Activated naive CD4-positive, alpha-beta T cell treated with anti-CD3 and anti-CD28 coated beads, Interleukin-2, amount 10 ng/mL, durations not matched to agents 7 days and 5 days (primary cell): ENCODE measurements at regions not wholly inside any gene's neighbourhood (a gene's known extent, or its start where the extent isn't known, plus 50 kb on each side); places are given as distances from the start of the nearest gene placed in this dataset.
"Not testable (repeated sequence)": the region's sequence is repeated elsewhere in the genome, so short reads cannot be mapped to it uniquely, and the experiment has no call there.

ENCODE experiments used
- CTCF ChIA-PET: fragments of 350-600 bp; sonication (Branson Sonifier 250); formaldehyde crosslinking; loops from one replicate; lab custom pipeline; 2021; ENCODE audit warnings: antibody characterized with exemption; lab: Charles Lee
- DNase-seq: peaks from one replicate; pipeline ENCODE4 v3.0.0-alpha.2; 2020
- H3K27ac Mint-ChIP-seq: one replicate; pipeline ENCODE4 v1.8.0; 2021; ENCODE audit warnings: mild to moderate bottlenecking, moderate library complexity, mixed read lengths
- H3K27me3 Mint-ChIP-seq: one replicate; pipeline ENCODE4 v1.8.0; 2021; ENCODE audit warnings: mild to moderate bottlenecking, mixed read lengths
- H3K36me3 Mint-ChIP-seq: one replicate; pipeline ENCODE4 v1.8.0; 2021; ENCODE audit warnings: mixed read lengths
- H3K4me1 Mint-ChIP-seq: one replicate; pipeline ENCODE4 v1.8.0; 2021; ENCODE audit warnings: mixed read lengths
- H3K4me3 Mint-ChIP-seq: one replicate; pipeline ENCODE4 v1.8.0; 2021; ENCODE audit warnings: mild to moderate bottlenecking, moderate library complexity, mixed read lengths
- H3K9me3 Mint-ChIP-seq: one replicate; pipeline ENCODE4 v1.8.0; 2021; ENCODE audit warnings: mixed read lengths

DNA sequence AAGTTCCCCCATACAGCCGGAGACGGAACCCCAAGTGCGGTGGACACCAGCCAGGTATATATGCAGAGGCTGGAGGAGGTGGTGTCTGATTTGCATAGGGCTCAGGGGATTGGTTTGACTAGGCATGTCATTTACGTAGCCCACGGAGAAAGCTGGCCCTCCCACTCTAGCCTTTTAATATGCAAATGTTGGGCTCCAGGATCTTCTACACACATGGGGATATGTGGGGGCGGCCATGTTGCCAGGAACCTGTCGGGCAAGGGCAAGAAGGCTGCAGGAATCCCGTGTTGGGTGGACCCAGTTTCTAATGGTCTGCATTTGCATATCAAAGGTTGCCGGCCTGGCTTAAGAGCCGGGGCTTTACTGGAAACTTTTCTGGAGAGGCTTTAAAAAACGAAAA lies 57.4 kb downstream of the FTHL17 start:
- H3K4me3 Mint-ChIP-seq, H3K4me1 Mint-ChIP-seq, H3K9me3 Mint-ChIP-seq, DNase-seq, H3K27ac Mint-ChIP-seq, H3K36me3 Mint-ChIP-seq, H3K27me3 Mint-ChIP-seq, CTCF ChIA-PET: not testable (repeated sequence)

GRCh38 chrX:31012509-31013025 lies 59.3 kb downstream of the FTHL17 start:
- H3K4me3 Mint-ChIP-seq: no peak overlapping the region
- H3K4me1 Mint-ChIP-seq: no peaks in the 10 kb centered on the region
- no peak overlapping the region for H3K27ac Mint-ChIP-seq
- DNase-seq: no peak
- no peaks in the 10 kb centered on the region for H3K27me3 Mint-ChIP-seq
- CTCF ChIA-PET: no interaction called here
- H3K36me3 Mint-ChIP-seq: no peaks in the 10 kb centered on the region
- no peaks in the 10 kb centered on the region for H3K9me3 Mint-ChIP-seq

GRCh38 chrX:31007321-31007720 lies 64.5 kb downstream of the FTHL17 start:
- no peaks in the 10 kb centered on the region for H3K9me3 Mint-ChIP-seq
- DNase-seq: no peak
- H3K36me3 Mint-ChIP-seq: no peaks in the 10 kb centered on the region
- H3K27ac Mint-ChIP-seq: no peak overlapping the region
- no peaks in the 10 kb centered on the region for H3K4me1 Mint-ChIP-seq
- CTCF ChIA-PET: no interaction called here
- no peak overlapping the region for H3K4me3 Mint-ChIP-seq
- peaks cover 3% of the 10 kb centered on the region for H3K27me3 Mint-ChIP-seq

DNA sequence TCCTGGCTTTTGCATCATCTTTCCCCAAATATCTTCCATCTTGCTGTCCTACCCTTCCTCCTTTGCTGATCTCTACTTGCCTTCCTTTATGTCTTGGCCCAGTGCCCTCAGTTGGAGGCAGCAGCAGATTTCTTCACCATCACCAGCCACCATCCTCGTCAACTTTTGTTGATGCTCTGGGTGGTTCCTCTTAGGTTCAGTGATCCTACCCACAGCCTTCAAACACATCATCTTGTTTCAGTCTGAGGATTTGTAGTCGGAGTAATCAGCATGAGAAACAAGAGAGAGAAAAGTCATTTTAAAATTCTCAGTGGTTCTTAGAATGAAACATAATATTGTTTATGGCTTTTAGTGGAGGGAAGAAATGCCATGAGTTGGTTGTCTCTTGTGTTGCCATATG lies 65.8 kb downstream of the FTHL17 start:
- H3K27ac Mint-ChIP-seq: no peak overlapping the region
- H3K9me3 Mint-ChIP-seq: no peaks in the 10 kb centered on the region
- H3K27me3 Mint-ChIP-seq: peaks cover 3% of the 10 kb centered on the region
- H3K36me3 Mint-ChIP-seq: no peaks in the 10 kb centered on the region
- CTCF ChIA-PET: no interaction called here
- no peak for DNase-seq
- H3K4me3 Mint-ChIP-seq: no peak overlapping the region
- no peaks in the 10 kb centered on the region for H3K4me1 Mint-ChIP-seq

DNA sequence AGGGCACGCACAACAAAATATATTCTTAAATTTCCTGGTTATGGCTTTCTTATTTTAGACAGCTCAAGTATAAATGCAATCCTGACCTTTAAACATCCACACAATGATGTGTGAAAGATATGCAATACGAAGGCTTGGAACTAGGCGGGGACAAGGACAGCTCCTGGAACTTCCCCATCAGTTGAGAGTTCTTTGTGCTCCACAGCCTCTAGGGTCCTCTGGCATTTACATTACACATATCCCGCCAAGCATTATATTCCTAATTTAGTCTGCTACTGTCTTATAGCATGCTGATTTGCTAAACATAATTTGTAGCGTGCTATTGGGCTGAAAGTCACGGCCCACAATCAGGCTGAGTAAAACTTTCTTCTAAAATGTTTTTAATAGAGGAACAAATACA lies 74.4 kb downstream of the FTHL17 start:
- no peaks in the 10 kb centered on the region for H3K9me3 Mint-ChIP-seq
- no peak overlapping the region for H3K4me3 Mint-ChIP-seq
- no peak for DNase-seq
- no peaks in the 10 kb centered on the region for H3K36me3 Mint-ChIP-seq
- no peaks in the 10 kb centered on the region for H3K4me1 Mint-ChIP-seq
- no peak overlapping the region for H3K27ac Mint-ChIP-seq
- CTCF ChIA-PET: no interaction called here
- no peaks in the 10 kb centered on the region for H3K27me3 Mint-ChIP-seq

DNA sequence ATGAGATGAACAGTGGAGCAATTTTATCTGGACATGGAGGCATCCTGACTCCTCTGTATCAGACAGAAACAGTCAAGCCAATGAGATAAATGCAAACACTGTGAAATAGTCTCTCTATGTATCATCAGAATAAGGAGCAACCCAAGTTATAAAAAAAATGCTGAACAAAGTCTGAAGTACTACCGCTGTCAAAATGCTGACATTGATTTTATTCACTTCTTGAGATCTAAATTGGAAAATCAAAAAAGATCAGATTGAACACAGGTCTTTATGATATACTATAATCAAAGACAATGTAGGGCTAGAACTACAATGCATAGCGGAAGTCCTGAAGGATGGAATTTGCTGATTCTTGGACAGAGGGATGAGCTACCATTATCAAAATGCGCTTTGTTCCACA lies 76.1 kb downstream of the FTHL17 start:
- H3K36me3 Mint-ChIP-seq: no peaks in the 10 kb centered on the region

GRCh38 chrX:30995060-30995700 lies 76.7 kb downstream of the FTHL17 start:
- no peak for DNase-seq
- Mint-ChIP-seq H3K36me3 (no peaks in the 10 kb centered on the region), H3K4me3 (no peak overlapping the region), H3K4me1 (no peaks in the 10 kb centered on the region), H3K27ac (no peak overlapping the region), H3K27me3 (no peaks in the 10 kb centered on the region), H3K9me3 (no peaks in the 10 kb centered on the region)
- CTCF ChIA-PET: no interaction called here

More for the DNA sequence above, 76.1 kb downstream of the FTHL17 start:
- H3K4me1 Mint-ChIP-seq: no peaks in the 10 kb centered on the region
- no peak overlapping the region for H3K4me3 Mint-ChIP-seq
- H3K9me3 Mint-ChIP-seq: no peaks in the 10 kb centered on the region
- H3K27me3 Mint-ChIP-seq: no peaks in the 10 kb centered on the region
- CTCF ChIA-PET: no interaction called here
- H3K27ac Mint-ChIP-seq: no peak overlapping the region
- no peak for DNase-seq

DNA sequence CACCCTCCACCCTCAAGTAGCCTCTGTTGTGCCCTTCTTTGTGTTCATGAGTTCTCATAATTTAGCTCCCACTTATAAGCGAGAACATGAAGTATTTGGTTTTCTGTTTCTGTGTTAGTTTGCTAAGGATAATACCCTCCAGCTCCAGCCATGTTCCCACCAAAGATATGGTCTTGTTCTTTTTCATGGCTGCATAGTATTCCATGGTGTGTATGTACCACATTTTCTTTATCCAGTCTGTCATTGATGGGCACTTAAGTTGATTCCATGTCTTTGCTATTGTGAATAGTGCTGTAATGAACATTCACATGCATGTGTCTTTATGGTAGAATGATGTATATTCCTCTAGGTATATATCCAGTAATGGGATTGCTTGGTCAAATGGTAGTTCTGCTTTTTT lies 77.8 kb downstream of the FTHL17 start:
- H3K4me1 Mint-ChIP-seq, H3K36me3 Mint-ChIP-seq, H3K9me3 Mint-ChIP-seq, H3K27ac Mint-ChIP-seq, DNase-seq, H3K27me3 Mint-ChIP-seq, H3K4me3 Mint-ChIP-seq, CTCF ChIA-PET: not testable (repeated sequence)

- Mint-ChIP-seq H3K4me1 (no peaks in the 10 kb centered on the region), H3K4me3 (no peak overlapping the region), H3K27ac (no peak overlapping the region), H3K27me3 (no peaks in the 10 kb centered on the region), H3K36me3 (no peaks in the 10 kb centered on the region), H3K9me3 (no peaks in the 10 kb centered on the region)
- CTCF ChIA-PET: no interaction called here
- no peak for DNase-seq
These were observed 79.4 kb downstream of the FTHL17 start for GRCh38 chrX:30992381-30992904.

DNA sequence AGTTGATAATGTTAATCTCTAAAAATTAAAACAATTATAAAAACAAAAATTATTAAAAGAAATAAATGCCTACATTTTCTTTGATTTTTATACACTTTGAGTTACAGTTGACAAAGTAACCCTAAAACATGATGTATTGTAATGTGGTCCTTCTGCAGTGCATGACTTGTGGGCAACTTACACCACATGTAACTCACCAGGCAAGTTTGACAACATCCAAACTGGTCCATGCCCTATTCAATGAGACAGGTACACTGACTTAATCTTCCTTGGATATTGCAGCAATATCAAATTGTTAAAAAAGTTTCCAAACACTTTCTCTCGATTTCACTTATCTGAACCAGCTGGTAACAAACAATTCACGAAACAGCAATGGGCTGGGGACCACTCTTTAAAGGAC lies 81.5 kb downstream of the FTHL17 start:
- DNase-seq: no peak
- Mint-ChIP-seq H3K27me3 (no peaks in the 10 kb centered on the region), H3K9me3 (no peaks in the 10 kb centered on the region), H3K4me3 (no peak overlapping the region), H3K36me3 (no peaks in the 10 kb centered on the region), H3K27ac (no peak overlapping the region), H3K4me1 (no peaks in the 10 kb centered on the region)
- CTCF ChIA-PET: no interaction called here

GRCh38 chrX:30982467-30982866 lies 89.4 kb downstream of the FTHL17 start:
- no peaks in the 10 kb centered on the region for H3K36me3 Mint-ChIP-seq
- H3K9me3 Mint-ChIP-seq: no peaks in the 10 kb centered on the region
- peaks cover 6% of the 10 kb centered on the region for H3K27me3 Mint-ChIP-seq
- no peaks in the 10 kb centered on the region for H3K4me1 Mint-ChIP-seq
- CTCF ChIA-PET: no interaction called here
- no peak overlapping the region for H3K4me3 Mint-ChIP-seq
- DNase-seq: no peak
- H3K27ac Mint-ChIP-seq: no peak overlapping the region

DNA sequence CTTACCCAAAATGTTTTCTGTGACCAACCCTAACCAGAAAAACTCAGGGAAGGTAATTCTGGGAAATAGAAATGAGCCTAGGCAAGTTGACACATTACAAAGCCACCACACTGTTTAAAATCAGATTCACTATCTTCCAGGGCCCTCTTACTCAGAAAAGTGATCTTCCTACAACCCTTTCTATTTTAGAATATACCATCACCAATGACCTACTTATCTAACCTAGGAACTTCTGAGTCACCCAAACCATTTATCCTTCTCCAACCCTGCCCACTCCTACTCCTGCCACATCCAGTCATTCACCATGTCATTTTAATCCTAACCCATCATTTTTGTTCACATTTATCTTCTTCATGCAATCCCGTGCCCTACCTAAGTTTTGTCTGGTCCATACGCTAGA lies 89.9 kb downstream of the FTHL17 start:
- H3K9me3 Mint-ChIP-seq: no peaks in the 10 kb centered on the region
- DNase-seq: no peak
- H3K4me3 Mint-ChIP-seq: no peak overlapping the region
- H3K27ac Mint-ChIP-seq: no peak overlapping the region
- H3K4me1 Mint-ChIP-seq: no peaks in the 10 kb centered on the region
- CTCF ChIA-PET: no interaction called here
- H3K27me3 Mint-ChIP-seq: peaks cover 9% of the 10 kb centered on the region
- no peaks in the 10 kb centered on the region for H3K36me3 Mint-ChIP-seq

DNA sequence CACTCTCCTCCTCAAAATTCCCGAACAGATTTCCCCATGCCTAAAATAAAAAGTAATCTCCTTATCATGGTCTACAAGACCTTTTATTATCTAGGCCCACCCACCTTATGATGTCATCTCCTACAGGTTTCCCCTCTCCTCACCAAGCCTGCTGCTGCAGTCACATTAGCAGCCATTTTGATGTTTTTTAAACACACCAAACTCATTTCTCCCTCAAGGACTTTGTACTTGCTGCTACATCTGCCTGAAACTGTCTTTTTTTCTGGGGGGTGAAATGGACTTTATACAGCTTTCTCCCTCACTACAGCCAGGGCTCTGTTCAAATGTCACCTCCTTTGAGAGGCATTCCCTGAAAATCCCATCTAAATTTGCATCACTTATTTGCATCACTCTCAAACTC lies 90.2 kb upstream of the TAB3 start:
- CTCF ChIA-PET: no interaction called here
- H3K9me3 Mint-ChIP-seq: no peaks in the 10 kb centered on the region
- H3K4me3 Mint-ChIP-seq: no peak overlapping the region
- no peak overlapping the region for H3K27ac Mint-ChIP-seq
- no peak for DNase-seq
- peaks cover 9% of the 10 kb centered on the region for H3K27me3 Mint-ChIP-seq
- H3K36me3 Mint-ChIP-seq: no peaks in the 10 kb centered on the region
- H3K4me1 Mint-ChIP-seq: peaks cover 2% of the 10 kb centered on the region

GRCh38 chrX:30975467-30975866 lies 86.4 kb upstream of the TAB3 start:
- Mint-ChIP-seq H3K4me3 (no peak overlapping the region), H3K9me3 (no peaks in the 10 kb centered on the region), H3K4me1 (peaks cover 5% of the 10 kb centered on the region), H3K27me3 (peaks cover 9% of the 10 kb centered on the region), H3K27ac (no peak overlapping the region), H3K36me3 (no peaks in the 10 kb centered on the region)
- DNase-seq: no peak
- CTCF ChIA-PET: no interaction called here

- CTCF ChIA-PET: interaction anchor here (0.6 kb wide), 1 partner anchor 33 kb away, joined by 3 read pairs; no protein-coding TSS in a partner anchor
These were observed 84.9 kb upstream of the TAB3 start for GRCh38 chrX:30973784-30974427.

More at GRCh38 chrX:30973784-30974427, 84.9 kb upstream of the TAB3 start:
- DNase-seq: no peak
- H3K36me3 Mint-ChIP-seq: no peaks in the 10 kb centered on the region
- peaks cover 9% of the 10 kb centered on the region for H3K27me3 Mint-ChIP-seq
- H3K9me3 Mint-ChIP-seq: no peaks in the 10 kb centered on the region
- H3K4me3 Mint-ChIP-seq: no peak overlapping the region
- H3K4me1 Mint-ChIP-seq: peaks cover 5% of the 10 kb centered on the region
- H3K27ac Mint-ChIP-seq: no peak overlapping the region
